Body of pancreas (tissue), 4 donors: ENCODE measurements at regions not wholly inside any gene's neighbourhood (a gene's known extent, or its start where the extent isn't known, plus 50 kb on each side); places are given as distances from the start of the nearest gene placed in this dataset.

Experiments used
- CTCF ChIP-seq, 7 experiments: fragments of 450-650 bp in 4 of 7; fragments of 200-600 bp in 3 of 7; sonication (generic) in 3 of 7; IDR thresholded peaks; one replicate each; pipeline ENCODE4 v1.5.1; 2016 to 2019; ENCODE audit warnings: antibody characterized with exemption in 7 of 7
- POLR2A ChIP-seq, 3 donors: fragments of 450-650 bp; IDR thresholded peaks; one replicate each; pipeline ENCODE4 v1.6.1; 2016; ENCODE audit warnings: antibody characterized with exemption in 3 of 3, mild to moderate bottlenecking in 2 of 3

GRCh38 chr5:6311568-6312501 lies 66.5 kb downstream of the MED10 start:
- TF ChIP-seq CTCF (IDR thresholded peaks at IDR 0.05), result no peak
- no peak for TF ChIP-seq POLR2A (IDR thresholded peaks at IDR 0.05)
